ENCODE measurements at regions not wholly inside any gene's neighbourhood (a gene's known extent, or its start where the extent isn't known, plus 50 kb on each side); places are given as distances from the start of the nearest gene placed in this dataset.

DNA sequence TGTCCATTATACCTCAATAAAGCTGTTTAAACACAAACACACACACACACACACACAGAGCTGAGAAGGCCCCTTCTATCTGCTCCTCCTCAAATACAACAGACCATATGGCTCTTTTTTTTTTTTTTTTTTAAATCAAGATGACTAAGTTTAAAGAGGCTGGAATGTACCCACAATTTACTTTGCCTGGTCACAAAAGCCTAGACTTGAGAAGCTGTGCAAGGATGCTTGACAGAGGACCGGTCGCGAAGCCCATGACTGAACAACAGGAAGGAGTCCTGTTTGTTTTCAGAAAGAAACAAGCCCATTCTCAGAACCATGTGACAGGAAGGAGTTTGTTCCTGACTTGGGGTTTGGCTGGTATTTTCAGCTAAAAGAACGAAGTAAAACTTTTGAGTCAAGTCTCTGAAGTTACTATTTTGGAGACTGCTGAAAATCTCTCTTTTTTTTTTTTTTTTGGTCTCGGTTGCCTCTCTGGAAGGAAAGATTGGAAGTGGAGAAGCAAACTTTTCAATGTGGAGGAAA is 650.9 kb upstream of the TENM3 start:
- no peaks in the 10 kb centered on the region for H3K9me3 ChIP-seq (replicated peaks; ENCODE audit: insufficient read depth, low read length)
- no peak overlapping the region for H3K27ac ChIP-seq (ENCODE audit: low read length)
- no peaks in the 10 kb centered on the region for H3K9me2 ChIP-seq (replicated peaks; ENCODE audit: insufficient read depth, low read length)
- H4K20me1 ChIP-seq (ENCODE audit: insufficient read depth, low read length) = no peaks in the 10 kb centered on the region
- H3K4me3 ChIP-seq (ENCODE audit: low read length) = no peak overlapping the region
- TF ChIP-seq, protein P1, sequence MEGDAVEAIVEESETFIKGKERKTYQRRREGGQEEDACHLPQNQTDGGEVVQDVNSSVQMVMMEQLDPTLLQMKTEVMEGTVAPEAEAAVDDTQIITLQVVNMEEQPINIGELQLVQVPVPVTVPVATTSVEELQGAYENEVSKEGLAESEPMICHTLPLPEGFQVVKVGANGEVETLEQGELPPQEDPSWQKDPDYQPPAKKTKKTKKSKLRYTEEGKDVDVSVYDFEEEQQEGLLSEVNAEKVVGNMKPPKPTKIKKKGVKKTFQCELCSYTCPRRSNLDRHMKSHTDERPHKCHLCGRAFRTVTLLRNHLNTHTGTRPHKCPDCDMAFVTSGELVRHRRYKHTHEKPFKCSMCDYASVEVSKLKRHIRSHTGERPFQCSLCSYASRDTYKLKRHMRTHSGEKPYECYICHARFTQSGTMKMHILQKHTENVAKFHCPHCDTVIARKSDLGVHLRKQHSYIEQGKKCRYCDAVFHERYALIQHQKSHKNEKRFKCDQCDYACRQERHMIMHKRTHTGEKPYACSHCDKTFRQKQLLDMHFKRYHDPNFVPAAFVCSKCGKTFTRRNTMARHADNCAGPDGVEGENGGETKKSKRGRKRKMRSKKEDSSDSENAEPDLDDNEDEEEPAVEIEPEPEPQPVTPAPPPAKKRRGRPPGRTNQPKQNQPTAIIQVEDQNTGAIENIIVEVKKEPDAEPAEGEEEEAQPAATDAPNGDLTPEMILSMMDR (IDR thresholded peaks at IDR 0.05; ENCODE audit: low read length) = no peak
- no peak for TF ChIP-seq EZH2phosphoT487 (IDR thresholded peaks at IDR 0.05; ENCODE audit: low read length)
- no peak for TF ChIP-seq EZH2 (optimal IDR thresholded peaks at IDR 0.05; ENCODE audit: low read depth, low read length)
- no peak overlapping the region; the same call in 1 of the 2 replicates for H3K4me2 ChIP-seq (ENCODE audit: low read depth, low read length)
- no peak overlapping the region for H3K9ac ChIP-seq (ENCODE audit: low read length)
- H3F3A ChIP-seq (ENCODE audit: insufficient read depth, low read length) = no peaks in the 10 kb centered on the region
- no peaks in the 10 kb centered on the region for H3K79me2 ChIP-seq (ENCODE audit: low read length)
- H2AFZ ChIP-seq (ENCODE audit: low read length) = peak overlapping the region; percentile 30
- H3K27me3 ChIP-seq (replicated peaks; ENCODE audit: insufficient read depth, low read length) = no peaks in the 10 kb centered on the region
- H3K4me1 ChIP-seq (ENCODE audit: low read length) = no peaks in the 10 kb centered on the region
- peak; percentile 13 for DNase-seq
- no peaks in the 10 kb centered on the region for H3K36me3 ChIP-seq (replicated peaks; ENCODE audit: insufficient read depth, low read length)

DNA sequence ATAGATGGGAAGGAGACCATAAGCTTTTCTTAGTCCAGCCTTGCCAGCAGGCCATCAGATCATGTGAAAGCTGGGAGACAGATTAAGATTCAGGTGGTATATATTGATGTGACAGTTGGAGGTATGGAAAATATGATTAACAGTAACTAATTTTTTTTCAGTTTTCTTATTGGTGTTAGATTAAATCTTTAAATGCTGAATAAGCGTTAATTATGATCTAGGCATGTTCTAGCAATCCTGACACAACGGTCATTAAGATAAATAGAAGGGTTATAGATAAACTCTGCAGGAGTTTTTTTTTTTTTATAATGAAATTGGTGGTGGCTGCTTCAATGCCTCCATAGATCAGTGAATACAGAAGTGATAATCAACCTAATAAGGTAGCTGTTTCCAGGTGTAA is 649.5 kb upstream of the TENM3 start:
- Histone ChIP-seq H3K79me2 (ENCODE audit: low read length) (no peaks in the 10 kb centered on the region), H2AFZ (ENCODE audit: low read length) (no peak overlapping the region), H3F3A (ENCODE audit: insufficient read depth, low read length) (no peaks in the 10 kb centered on the region), H3K27me3 (replicated peaks; ENCODE audit: insufficient read depth, low read length) (no peaks in the 10 kb centered on the region), H3K9me2 (replicated peaks; ENCODE audit: insufficient read depth, low read length) (no peaks in the 10 kb centered on the region), H3K4me2 (ENCODE audit: low read depth, low read length) (no peak overlapping the region), H3K36me3 (replicated peaks; ENCODE audit: insufficient read depth, low read length) (no peaks in the 10 kb centered on the region), H3K27ac (ENCODE audit: low read length) (no peak overlapping the region), H3K9ac (ENCODE audit: low read length) (no peak overlapping the region), H3K4me3 (ENCODE audit: low read length) (no peak overlapping the region), H4K20me1 (ENCODE audit: insufficient read depth, low read length) (no peaks in the 10 kb centered on the region), H3K9me3 (replicated peaks; ENCODE audit: insufficient read depth, low read length) (no peaks in the 10 kb centered on the region), H3K4me1 (ENCODE audit: low read length) (no peaks in the 10 kb centered on the region)
- no peak for TF ChIP-seq EZH2phosphoT487 (IDR thresholded peaks at IDR 0.05; ENCODE audit: low read length)
- TF ChIP-seq EZH2 (optimal IDR thresholded peaks at IDR 0.05; ENCODE audit: low read depth, low read length) = no peak
- TF ChIP-seq, protein P1 (IDR thresholded peaks at IDR 0.05; ENCODE audit: low read length) = no peak
- no peak for DNase-seq

DNA sequence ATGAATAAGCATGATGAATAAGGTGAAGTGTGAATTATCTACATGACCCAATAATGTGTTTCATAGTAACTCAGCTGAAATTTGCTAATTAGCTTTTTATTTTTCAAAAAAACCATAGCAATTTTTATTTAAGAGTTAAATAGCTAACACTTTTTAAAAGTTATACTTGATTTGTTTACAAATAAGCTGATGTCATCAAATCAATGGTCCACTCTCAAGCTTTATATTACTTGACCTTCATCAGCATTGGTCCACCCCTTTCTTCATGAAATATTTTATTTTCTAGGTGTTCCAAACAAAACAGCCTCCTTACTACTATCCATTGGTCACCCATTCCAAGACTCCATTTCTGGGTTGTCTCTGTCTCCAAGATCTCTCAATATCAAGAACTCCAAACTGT is 649.0 kb upstream of the TENM3 start:
- no peaks in the 10 kb centered on the region for H3K36me3 ChIP-seq (replicated peaks; ENCODE audit: insufficient read depth, low read length)
- no peak overlapping the region for H3K9ac ChIP-seq (ENCODE audit: low read length)
- no peaks in the 10 kb centered on the region for H3F3A ChIP-seq (ENCODE audit: insufficient read depth, low read length)
- H3K27me3 ChIP-seq (replicated peaks; ENCODE audit: insufficient read depth, low read length) = no peaks in the 10 kb centered on the region
- no peak overlapping the region for H3K4me3 ChIP-seq (ENCODE audit: low read length)
- H3K27ac ChIP-seq (ENCODE audit: low read length) = no peak overlapping the region
- TF ChIP-seq, protein P1 (IDR thresholded peaks at IDR 0.05; ENCODE audit: low read length) = no peak
- TF ChIP-seq EZH2phosphoT487 (IDR thresholded peaks at IDR 0.05; ENCODE audit: low read length) = no peak
- no peak for TF ChIP-seq EZH2 (optimal IDR thresholded peaks at IDR 0.05; ENCODE audit: low read depth, low read length)
- H3K9me2 ChIP-seq (replicated peaks; ENCODE audit: insufficient read depth, low read length) = no peaks in the 10 kb centered on the region
- no peaks in the 10 kb centered on the region for H3K79me2 ChIP-seq (ENCODE audit: low read length)
- DNase-seq = no peak
- no peaks in the 10 kb centered on the region for H3K4me1 ChIP-seq (ENCODE audit: low read length)
- no peaks in the 10 kb centered on the region for H3K9me3 ChIP-seq (replicated peaks; ENCODE audit: insufficient read depth, low read length)
- no peak overlapping the region for H2AFZ ChIP-seq (ENCODE audit: low read length)
- H3K4me2 ChIP-seq (ENCODE audit: low read depth, low read length) = no peak overlapping the region
- H4K20me1 ChIP-seq (ENCODE audit: insufficient read depth, low read length) = no peaks in the 10 kb centered on the region

Measured in MM.1S (cell line).